Activated CD4-positive, CD25-positive, alpha-beta regulatory T cell treated with anti-CD3 and anti-CD28 coated beads, Interleukin-2, amount 50 U/mL, for 16 hours (primary cell): ENCODE measurements at regions not wholly inside any gene's neighbourhood (a gene's known extent, or its start where the extent isn't known, plus 50 kb on each side); places are given as distances from the start of the nearest gene placed in this dataset.

ENCODE experiments used
- DNase-seq: peaks from one replicate; pipeline ENCODE4 v3.0.0-alpha.2; 2020; ENCODE audit warnings: low read depth, low spot score

GRCh38 chr1:224565611-224566406, 50.3 kb upstream of the CNIH3 start:
- no peak for DNase-seq
